Stimulated activated CD4-positive, alpha-beta T cell treated with anti-CD3 and anti-CD28 coated beads, Interleukin-15, amount 100 ng/mL, for 48 hours (primary cell): ENCODE measurements at regions not wholly inside any gene's neighbourhood (a gene's known extent, or its start where the extent isn't known, plus 50 kb on each side); places are given as distances from the start of the nearest gene placed in this dataset.

ENCODE experiments used
- DNase-seq, 2 donors: peaks; one replicate each; pipeline ENCODE4 v3.0.0-alpha.2; 2020; ENCODE audit warnings: low read depth in 2 of 2

GRCh38 chr18:41461114-41461513 is 493.9 kb upstream of the PIK3C3 start:
- no peak for DNase-seq

- no peak for DNase-seq
Measured at GRCh38 chr18:41459656-41460055, 495.4 kb upstream of the PIK3C3 start.

GRCh38 chr18:41458376-41458775 is 496.7 kb upstream of the PIK3C3 start:
- DNase-seq: no peak

- no peak for DNase-seq
Measured at GRCh38 chr18:41457765-41458326, 497.2 kb upstream of the PIK3C3 start.

- no peak for DNase-seq
Measured at GRCh38 chr18:41456831-41457230, 498.2 kb upstream of the PIK3C3 start.

- no peak for DNase-seq
Measured at GRCh38 chr18:41449612-41450011, 505.4 kb upstream of the PIK3C3 start.

GRCh38 chr18:41444943-41445342 is 510.1 kb upstream of the PIK3C3 start:
- DNase-seq: no peak

GRCh38 chr18:41436772-41437171 is 518.3 kb upstream of the PIK3C3 start:
- no peak for DNase-seq

- no peak for DNase-seq
Measured at GRCh38 chr18:41418598-41418997, 536.4 kb upstream of the PIK3C3 start.

- no peak for DNase-seq
Measured at GRCh38 chr18:41416044-41416443, 539.0 kb upstream of the PIK3C3 start.

- DNase-seq: no peak
Measured at GRCh38 chr18:41410006-41410405, 545.0 kb upstream of the PIK3C3 start.

GRCh38 chr18:41406834-41407233 is 548.2 kb upstream of the PIK3C3 start:
- no peak for DNase-seq

- DNase-seq: no peak
Measured at GRCh38 chr18:41396861-41397260, 558.2 kb upstream of the PIK3C3 start.

GRCh38 chr18:41396211-41396610 is 558.8 kb upstream of the PIK3C3 start:
- DNase-seq: no peak

GRCh38 chr18:41395695-41396094 is 559.3 kb upstream of the PIK3C3 start:
- DNase-seq: no peak

- DNase-seq: no peak
Measured at GRCh38 chr18:41391616-41392595, 563.1 kb upstream of the PIK3C3 start.

GRCh38 chr18:41390309-41390708 is 564.7 kb upstream of the PIK3C3 start:
- DNase-seq: no peak

GRCh38 chr18:41378598-41378997 is 576.4 kb upstream of the PIK3C3 start:
- DNase-seq: no peak

- no peak for DNase-seq
Measured at GRCh38 chr18:41373612-41374011, 581.4 kb upstream of the PIK3C3 start.

GRCh38 chr18:41372046-41372665 is 582.9 kb upstream of the PIK3C3 start:
- DNase-seq: no peak

GRCh38 chr18:41371156-41372045 is 583.6 kb upstream of the PIK3C3 start:
- no peak for DNase-seq

GRCh38 chr18:41370740-41371139 is 584.3 kb upstream of the PIK3C3 start:
- DNase-seq: no peak
